Colon (tissue), 2 donors: ENCODE measurements at regions not wholly inside any gene's neighbourhood (a gene's known extent, or its start where the extent isn't known, plus 50 kb on each side); places are given as distances from the start of the nearest gene placed in this dataset.
"Not testable (repeated sequence)": the region's sequence is repeated elsewhere in the genome, so short reads cannot be mapped to it uniquely, and the experiment has no call there.

ENCODE experiments used
- FAIRE-seq: peaks from 2 replicates; lab custom pipeline; 2012; peaks lifted over from hg19 to GRCh38; lab: Jason Lieb, UNC
- donor health status: control.
- donor health status: control.

DNA sequence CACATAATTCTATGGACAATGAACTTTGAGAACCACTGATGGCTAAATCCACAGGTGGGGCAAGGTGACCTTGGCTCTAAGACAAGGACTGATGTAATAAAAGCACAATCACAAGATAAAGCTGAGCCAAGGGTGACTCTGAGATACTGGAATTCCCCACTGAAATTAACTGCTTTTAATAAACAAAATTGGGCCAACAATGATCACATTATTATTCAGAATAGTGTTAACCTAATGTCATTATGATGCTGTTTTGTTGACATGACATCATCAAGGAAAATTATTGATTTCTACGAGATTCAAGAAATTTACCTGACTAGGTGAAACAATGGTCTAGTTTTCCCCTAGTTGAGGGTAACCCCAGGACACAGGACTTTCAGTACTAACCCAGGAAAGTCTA is 273.7 kb upstream of the NFIA start:
- no peak for FAIRE-seq

DNA sequence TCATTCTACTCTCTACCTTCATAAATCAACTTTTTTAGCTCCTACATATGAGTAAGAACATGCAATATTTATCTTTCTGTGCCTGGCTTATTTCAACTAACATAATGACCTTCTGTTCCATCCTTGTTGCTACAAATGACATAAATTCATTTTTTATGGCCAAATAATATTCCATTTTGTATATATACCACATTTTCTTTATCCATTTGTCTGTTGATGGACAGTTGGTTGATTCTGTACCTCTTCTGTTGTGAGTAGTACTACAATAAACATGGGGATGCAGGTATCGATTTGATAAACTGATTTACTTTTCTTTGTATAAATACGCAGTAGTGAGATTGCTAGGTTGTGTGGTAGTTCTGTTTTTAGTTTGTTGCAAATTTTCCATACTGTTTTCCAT is 279.5 kb upstream of the NFIA start:
- no peak for FAIRE-seq

DNA sequence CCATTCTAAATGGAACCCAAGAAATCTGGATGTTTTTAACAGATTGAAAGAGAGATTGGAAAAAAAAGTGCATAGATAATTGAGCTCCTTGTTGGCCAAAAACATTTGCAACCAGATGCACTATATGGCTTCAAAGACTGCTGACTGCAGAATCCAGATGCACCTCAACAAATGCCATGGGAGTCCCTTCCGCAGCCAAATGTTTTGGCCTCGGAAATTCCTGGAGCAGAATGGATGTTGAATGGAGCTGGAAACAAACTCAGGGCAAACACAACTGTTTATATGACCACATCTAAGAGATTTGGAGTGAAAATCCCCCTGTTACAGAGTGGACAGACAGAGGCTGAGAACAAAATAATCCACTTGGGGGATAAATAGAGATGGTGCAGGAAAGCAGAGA is 285.0 kb upstream of the NFIA start:
- no peak for FAIRE-seq

DNA sequence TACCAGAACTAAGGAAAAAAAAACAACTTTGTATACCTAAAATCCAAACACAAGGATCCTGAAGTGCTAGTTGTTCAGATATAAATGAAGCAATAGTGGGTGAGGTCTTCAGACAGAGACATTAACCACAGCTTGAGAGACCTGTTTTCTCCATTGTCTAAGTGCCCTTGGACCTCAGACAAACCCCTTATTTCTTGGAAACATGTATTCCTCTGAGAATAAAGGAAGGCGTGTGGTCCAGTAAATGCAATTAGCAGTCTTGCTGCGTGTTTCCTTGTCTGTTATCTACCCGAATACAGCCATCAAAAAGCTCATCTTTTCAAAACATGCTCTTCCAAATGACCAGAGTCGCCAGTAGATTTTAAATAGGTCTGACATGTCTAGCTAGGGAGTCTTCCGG is 291.1 kb upstream of the NFIA start:
- FAIRE-seq, result no peak

DNA sequence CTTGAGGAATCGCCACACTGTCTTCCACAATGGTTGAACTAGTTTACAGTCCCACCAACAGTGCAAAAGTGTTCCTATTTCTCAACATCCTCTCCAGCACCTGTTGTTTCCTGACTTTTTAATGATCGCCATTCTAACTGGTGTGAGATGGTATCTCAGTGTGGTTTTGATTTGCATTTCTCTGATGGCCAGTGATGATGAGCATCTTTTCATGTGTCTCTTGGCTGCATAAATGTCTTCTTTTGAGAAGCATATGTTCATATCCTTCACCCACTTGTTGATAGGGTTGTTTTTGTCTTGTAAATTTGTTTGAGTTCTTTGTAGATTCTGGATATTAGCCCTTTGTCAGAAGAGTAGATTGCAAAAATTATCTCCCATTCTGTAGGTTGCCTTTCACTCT is 309.3 kb upstream of the NFIA start:
- not testable (repeated sequence) for FAIRE-seq

DNA sequence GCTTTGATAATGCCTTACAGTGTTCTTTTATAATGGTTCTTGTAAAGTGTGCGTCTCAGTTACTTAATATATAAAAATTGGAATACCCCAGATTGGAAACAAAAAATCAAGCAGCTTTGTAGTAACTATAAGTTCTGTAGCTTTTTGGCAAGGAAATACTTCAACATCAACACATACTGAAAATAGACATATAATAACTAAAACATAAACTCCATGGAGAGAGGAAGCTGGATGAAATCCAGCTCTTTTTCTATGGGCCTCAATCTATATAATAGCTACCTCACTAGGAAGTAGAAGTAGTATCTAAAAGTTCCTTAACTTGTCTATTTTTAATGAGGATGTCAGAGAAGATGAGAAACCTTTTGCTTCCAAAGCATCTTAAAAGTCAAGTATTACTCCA is 313.3 kb upstream of the NFIA start:
- no peak for FAIRE-seq

DNA sequence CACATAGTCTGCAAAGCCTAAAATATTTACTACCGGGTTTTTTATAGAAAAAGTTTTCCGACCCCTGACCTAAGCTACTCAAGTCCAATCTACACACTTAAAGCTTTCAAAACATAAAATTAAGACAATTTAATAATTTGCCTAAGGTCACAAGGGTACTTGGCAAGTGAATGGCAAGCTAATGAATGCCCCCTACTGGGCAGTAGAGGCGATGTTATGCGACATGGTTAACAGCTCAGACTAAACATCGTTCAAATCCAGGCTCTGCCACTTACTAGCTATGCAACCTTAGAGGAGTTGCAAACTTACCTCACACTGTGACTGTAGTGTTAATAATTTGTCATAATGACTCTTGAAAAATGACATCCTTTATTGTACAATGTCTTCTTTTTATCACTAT is 317.2 kb upstream of the NFIA start:
- FAIRE-seq, result no peak

DNA sequence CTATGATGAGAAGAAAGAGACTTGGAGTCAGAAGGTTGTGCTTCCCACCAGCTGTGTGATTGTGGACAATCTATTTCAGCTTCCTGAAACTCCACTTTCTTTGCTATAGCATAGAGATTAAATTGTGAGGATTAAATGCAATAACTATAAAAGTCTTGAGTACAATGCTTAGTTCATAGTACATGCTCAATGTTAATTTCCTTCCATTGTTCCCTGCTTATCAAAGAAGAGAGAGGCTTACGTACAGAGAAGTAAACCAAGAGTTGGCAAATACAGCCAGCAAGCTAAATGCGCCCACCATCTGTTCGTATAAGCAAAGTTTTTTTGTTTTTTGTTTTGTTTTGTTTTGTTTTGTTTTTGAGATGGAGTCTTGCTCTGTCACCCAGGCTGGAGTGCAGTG is 317.9 kb upstream of the NFIA start:
- FAIRE-seq, result no peak

DNA sequence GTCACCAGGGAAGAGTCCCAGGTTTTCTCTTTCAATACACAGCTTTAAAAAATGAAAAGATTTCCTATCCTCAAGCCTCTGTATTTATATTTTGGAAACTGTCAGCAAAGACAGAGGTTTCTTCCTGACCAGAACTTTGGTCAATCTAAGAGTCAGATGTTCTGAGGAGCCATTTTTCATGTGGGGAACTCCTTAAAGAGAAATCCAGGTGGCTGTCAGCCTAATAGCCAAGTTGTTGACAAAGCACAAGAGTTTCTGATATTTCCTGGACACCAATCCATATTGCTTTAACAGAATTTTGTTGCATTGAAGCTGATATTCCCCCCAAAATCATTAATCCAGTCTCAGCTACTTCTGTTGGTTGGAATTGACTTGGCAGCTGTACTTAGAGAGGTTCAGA is 318.6 kb upstream of the NFIA start:
- no peak for FAIRE-seq

DNA sequence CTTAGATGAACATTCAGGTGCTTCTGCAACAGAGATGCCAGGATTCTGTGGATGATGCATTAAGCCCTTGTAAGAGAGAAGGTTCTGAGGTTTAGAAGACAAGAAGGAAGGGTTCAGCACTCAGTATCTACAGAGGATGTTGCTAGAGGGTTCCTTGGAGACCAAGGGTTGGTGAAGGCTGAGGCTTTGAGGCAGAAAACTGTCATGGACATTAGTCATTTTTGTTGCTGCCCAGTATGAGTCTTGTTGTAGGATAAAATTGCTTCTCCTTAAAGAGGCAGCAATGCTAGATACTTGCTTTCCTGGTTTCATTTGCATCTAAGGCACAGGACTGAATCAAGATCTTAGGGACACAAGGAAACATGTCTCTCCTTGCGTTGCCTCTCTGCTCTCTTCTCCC is 319.4 kb upstream of the NFIA start:
- FAIRE-seq, result no peak

DNA sequence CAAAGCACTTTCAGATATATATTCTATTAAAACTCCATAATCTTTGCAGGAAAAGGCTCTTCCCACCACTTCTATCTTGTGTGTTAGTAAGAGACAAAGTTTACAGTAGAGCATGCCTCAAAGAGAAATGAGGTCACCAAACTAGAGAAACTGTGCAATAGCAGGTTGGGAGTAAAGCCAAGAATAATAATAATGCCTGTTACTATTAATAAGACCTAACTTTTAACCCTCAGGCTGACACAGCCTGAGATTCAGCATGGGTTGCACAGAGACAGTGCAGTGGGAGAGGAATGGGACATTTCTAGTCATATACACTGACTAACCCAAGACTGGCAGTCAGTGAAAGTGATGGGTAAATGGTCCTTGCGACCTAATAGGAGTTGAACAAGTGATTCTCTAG is 320.2 kb upstream of the NFIA start:
- FAIRE-seq, result no peak

DNA sequence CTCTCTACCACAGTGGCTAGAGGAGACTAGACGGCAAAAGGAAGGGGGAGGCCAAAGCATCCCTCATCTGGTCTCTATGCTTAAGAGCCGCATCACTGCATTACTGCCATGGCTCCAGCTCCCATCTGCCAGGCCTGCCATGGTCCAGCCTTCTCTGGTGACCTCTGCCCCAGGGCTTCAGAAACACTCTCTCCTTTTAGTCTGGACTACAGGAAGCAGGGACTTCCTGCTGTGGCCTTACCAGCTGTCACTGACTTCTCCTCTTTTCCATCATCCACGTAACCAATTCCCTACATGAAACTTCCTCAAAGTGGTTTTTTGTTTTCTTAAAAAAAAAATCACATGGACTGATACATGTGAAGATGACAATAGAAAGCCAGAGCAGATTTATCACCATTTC is 323.1 kb upstream of the NFIA start:
- no peak for FAIRE-seq

DNA sequence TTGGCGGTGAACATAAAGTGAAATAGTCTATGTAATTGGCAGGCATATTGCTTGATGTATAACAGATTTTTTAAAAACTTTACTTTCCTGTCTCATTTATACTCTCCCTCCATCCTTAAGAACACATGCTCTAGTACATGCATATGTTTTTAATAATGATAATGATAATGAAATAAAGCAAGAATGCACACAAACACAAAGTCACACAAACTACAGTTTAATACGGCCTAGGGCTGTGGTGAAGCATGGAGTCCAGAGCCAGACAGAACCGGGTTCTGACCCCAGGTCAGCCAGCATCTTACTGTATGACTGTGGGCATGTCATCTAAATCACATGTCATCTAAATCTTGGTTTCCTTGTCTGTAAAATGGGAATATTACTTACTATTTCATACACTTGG is 324.9 kb upstream of the NFIA start:
- FAIRE-seq, result no peak

DNA sequence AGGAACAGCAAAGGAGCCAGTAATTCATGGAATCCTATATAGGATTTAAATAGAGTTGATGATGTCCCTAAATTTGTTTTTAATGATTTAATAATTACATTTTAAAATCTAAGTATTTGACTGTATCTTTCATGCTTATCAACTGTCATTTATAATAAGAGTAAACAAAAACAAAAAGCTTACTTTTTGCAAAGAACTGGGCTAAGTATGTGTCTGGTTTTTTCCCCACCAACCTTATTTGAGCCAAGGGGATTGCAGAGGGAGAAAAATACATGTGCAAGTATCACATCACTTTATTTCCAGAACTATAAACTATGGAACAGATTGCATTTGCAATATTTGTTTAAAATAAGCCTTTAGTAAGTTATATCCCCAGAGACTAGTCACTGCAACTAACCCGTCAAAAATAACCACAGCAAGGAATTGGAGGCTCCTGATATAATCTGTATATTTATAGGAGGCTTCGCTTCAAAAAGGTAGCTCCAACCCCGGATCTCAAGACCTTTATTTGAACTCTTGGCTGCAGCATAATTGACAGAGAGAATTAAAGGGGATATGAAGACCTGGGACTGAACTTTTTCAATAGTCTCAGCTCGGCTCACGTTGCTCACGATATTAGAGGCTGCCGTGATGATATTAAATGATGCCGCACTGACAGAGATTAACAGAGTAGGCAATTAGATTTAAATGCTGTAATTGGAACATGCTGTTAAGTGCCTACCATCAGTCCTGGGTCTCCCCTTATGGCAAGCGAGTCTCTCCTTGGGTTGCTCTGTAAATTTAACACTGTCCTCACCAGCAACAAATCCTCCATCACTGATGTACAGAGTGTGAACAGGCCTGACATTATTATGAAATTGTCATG is 329.1 kb upstream of the NFIA start:
- no peak for FAIRE-seq

DNA sequence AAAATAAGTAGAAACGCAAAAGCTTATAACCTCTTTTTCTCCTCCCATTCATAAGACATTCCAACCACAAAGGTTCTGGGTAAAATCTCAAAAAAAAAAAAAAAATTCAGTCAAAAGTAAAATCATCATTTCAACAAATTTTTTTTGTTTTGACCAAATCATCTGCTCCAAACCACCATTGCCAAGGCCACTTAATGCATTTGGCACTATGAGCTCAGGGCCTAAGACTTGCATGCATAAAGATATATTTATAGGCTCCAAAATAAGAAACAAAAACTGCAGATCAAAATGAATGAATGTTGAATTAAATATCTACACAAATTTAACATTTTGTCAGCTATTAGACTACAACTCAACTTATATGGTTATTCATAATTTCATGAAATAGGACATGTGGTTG is 331.1 kb upstream of the NFIA start:
- FAIRE-seq, result no peak

DNA sequence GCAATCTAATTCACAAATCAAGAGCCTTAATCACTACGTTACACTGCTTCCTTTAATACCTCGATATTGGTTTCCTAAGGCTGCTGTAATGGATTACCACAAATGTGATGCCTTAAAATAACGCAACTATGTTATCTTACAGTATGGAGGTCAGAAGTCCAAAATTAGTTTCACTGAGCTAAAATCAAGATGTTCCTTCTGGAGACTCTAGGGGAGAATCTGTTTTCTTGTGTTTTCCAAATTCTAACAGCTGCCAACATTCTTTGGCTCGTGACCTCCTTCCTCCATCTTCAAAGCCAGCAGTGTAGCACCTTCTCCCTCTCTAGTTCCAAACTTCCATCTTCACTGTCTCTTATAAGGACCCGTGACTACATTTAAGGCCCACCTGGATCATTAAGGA is 335.0 kb upstream of the NFIA start:
- FAIRE-seq, result no peak

DNA sequence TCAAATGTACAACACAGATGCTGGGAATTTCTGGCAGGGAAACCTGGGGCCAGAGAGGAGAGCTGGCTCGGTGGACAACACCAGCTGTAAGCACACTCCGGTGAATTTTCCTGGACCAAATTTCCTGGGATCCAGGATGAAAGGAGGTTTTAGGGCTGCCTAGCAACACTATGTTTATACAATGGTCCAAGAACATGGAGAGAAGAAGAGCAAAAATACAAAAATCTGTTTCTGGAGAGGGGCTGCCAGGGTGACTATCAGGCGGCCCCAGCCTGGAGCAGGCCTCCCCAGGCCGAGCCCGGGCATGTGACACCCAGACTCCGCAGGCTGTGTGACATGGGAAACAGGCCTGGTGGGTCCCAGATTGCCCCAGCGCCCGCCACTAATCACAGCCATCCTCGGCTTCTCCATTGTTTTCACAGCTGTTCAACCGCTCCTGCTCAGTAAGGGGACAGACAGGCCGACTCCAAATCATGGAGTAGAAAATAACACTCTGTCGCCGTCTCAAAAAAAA is 336.0 kb upstream of the NFIA start:
- FAIRE-seq, result no peak

DNA sequence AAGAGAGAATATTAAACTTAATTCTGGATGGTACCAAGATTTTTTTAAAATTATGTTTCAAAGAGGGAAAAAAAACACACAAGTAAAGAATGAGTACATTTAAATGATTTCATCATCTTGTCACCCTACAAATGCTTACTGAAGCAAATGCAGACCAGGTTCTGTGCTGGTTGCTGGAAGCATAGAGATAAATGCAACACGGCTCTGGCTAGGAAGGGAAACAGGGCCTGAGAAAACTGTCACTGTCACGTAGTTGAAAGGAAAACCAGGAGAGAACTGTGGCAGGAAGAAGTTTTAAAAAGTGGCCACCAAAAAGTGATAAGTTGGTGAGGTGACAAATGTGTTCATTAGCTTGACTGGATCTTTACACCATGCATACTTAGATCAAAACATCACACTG is 336.9 kb upstream of the NFIA start:
- FAIRE-seq, result peak; percentile 31

DNA sequence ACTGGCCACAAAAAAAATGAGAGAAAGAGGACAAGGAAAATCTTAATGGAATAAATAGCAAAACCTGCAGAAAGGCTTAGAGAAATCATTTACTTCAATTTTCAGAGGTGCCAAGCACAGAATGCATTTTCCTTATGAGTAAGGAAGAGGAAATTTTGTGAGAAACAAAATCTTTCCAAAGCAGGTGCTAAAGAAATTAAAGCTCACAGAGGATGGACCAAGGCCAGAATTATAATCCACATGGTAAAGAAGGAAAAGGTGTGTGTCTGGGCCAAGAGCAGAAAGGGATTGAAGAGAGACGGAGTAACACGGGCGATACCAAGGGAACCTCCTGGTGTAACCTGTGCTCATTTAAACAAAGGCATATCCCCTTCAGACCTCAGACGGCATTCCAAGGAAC is 340.0 kb upstream of the NFIA start:
- FAIRE-seq, result no peak

DNA sequence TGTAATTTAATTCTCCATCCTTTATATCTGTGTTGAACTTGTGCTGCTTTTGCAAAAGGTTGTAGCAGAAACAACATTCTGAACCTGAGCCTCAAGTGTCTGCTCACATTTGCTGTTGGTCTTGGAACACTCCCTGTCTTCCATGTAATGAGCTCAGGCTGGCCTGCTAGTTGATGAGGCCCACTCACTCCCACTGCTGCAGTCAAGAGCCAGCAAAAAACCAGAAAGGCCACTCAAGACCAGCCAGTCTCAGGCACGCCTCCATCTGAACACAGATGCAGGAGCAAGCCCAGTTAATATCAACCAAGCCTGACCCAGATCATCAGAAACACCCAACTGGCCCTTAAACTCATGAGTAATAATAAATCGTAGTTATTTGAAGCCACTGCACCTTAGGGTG is 342.2 kb upstream of the NFIA start:
- no peak for FAIRE-seq

DNA sequence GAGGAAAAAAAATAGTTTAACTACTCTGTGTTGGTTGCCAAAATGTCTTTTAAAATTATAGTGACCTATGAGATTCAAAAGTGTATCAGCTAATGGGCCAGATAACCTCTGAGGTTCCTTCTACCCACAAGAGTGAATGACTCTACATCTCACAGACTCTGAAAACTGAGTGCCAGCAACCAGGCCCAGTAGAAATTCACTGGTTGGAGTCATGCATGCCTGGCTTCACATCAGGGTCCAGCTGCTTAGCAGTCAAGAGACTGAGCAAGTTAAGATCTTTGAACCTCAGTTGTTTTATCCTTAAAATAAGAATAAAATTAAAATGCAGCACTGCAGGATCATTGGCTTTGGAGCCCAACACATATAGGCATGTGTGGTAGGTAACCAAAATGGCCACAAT is 342.6 kb upstream of the NFIA start:
- no peak for FAIRE-seq

DNA sequence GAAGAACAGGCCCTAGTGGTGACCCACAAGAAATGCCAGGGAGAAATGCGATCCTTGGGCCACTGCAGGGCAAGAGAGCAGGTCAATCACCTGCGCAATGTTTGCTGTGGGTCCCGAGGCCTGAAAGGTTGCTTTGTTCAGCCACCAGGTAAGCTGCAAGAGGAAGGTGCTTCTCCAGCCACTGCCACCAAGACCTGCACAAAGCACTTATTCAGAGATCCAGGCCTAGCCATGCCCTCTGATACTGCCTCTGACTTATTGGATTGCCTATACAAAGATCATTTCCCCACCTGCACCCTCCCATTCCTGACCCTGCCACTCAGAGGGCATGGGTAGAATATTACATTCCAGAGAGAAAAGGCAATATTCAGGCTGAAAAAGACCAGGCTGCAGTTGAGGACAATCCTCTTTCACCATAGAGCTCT is 349.4 kb upstream of the NFIA start:
- no peak for FAIRE-seq

DNA sequence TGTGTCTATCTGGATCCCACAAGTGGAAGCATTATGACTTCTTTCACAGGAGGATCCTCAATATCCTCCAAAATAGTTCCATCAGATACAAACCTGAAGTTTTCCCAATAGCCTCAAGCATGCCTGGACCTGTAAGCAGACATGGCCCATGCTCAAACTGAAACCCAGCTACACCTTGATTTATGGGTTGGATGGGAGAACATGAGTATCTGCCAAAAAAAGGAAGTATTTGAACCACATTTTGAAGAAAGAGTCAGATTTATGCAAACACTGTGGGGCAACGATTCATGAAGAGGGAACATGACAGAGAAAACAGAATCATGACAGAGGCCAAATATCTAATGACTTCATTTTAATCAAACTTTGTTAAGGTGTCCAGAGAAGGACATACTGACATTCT is 351.0 kb upstream of the NFIA start:
- FAIRE-seq, result no peak

DNA sequence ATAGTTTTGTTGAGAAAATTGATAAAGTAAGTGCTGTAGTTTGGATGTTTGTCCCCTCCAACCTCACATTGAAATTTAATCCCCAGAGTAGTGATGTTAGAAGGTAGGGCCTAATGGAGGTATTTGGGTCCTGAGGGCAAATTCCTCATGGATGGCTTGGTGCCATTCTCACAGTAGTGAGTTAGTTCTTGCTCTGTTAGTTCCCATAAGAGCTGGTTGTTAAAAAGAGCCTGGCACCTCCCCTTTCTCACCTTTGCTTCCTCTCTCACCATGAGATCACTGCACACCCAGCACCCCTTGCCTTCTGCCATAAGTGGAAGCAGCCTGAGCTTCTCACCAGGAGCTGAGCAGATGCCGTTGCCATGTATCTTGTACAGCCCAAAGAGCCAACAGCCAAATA is 354.8 kb upstream of the NFIA start:
- FAIRE-seq, result no peak
